H1 (cell line): ENCODE measurements at regions not wholly inside any gene's neighbourhood (a gene's known extent, or its start where the extent isn't known, plus 50 kb on each side); places are given as distances from the start of the nearest gene placed in this dataset.

Source experiments
- CTCF ChIA-PET: fragments of 300-600 bp; sonication (Branson Sonifier 250); formaldehyde crosslinking; loops from one replicate; lab custom pipeline; 2021; ENCODE audit not compliant: partially characterized antibody; lab: Charles Lee
- POLR2A ChIA-PET: fragments of 300-600 bp; sonication (Branson Sonifier 250); formaldehyde crosslinking; loops from one replicate; lab custom pipeline; 2021; ENCODE audit warnings: inconsistent platforms; ENCODE audit not compliant: partially characterized antibody; lab: Charles Lee
- DNase-seq, 2 experiments: peaks; one replicate each; pipeline versions ENCODE4 v3.0.0 to v3.0.0-alpha.2; 2010 to 2022; ENCODE audit warnings: low spot score in 2 of 2, low read depth in 1 of 2, mixed read lengths in 1 of 2
- FAIRE-seq: peaks from 2 replicates; lab custom pipeline; 2011; peaks lifted over from hg19 to GRCh38; lab: Jason Lieb, UNC
- H2AFZ ChIP-seq: 2 replicates; pipeline ENCODE4 v1.8.1; 2012; ENCODE audit warnings: low read length, inconsistent platforms
- H2AK5ac ChIP-seq: 2 replicates; pipeline ENCODE4 v1.6.1; 2013; ENCODE audit warnings: low read depth, low read length
- H2BK120ac ChIP-seq: replicated peaks from 2 replicates; pipeline ENCODE3; 2013; ENCODE audit warnings: low read depth, low read length, inconsistent platforms
- H2BK12ac ChIP-seq: 2 replicates; pipeline ENCODE4 v1.6.1; 2013; ENCODE audit warnings: low read depth, low read length
- H2BK15ac ChIP-seq: 2 replicates; pipeline ENCODE4 v1.6.1; 2013; ENCODE audit warnings: low read length
- H2BK20ac ChIP-seq: 2 replicates; pipeline ENCODE4 v1.6.1; 2013; ENCODE audit warnings: low read length
- H2BK5ac ChIP-seq: 2 replicates; pipeline ENCODE4 v1.6.1; 2013; ENCODE audit warnings: low read depth, low read length
- H3K14ac ChIP-seq: 2 replicates; pipeline ENCODE4 v1.6.1; 2013; ENCODE audit warnings: inconsistent platforms; ENCODE audit not compliant: insufficient read length
- H3K18ac ChIP-seq: 2 replicates; pipeline ENCODE4 v1.6.1; 2013; ENCODE audit warnings: low read length; ENCODE audit errors: extremely low read depth
- H3K23ac ChIP-seq: 2 replicates; pipeline ENCODE4 v1.6.1; 2013; ENCODE audit warnings: inconsistent platforms; ENCODE audit not compliant: insufficient read length
- H3K23me2 ChIP-seq: 2 replicates; pipeline ENCODE4 v1.6.1; 2013; ENCODE audit warnings: low read depth, low read length
- H3K27ac ChIP-seq: 2 replicates; pipeline ENCODE4 v1.6.1; 2011; ENCODE audit warnings: low read depth, low read length, inconsistent platforms
- H3K27me3 ChIP-seq, 4 experiments: replicated peaks in 1 of 4; 1 replicate in 1 of 4; 2 replicates in 3 of 4; pipeline versions ENCODE4 v1.6.1 to v1.8.1; 2011 to 2013; ENCODE audit warnings: low read length in 3 of 4, mild to moderate bottlenecking in 3 of 4, inconsistent platforms in 2 of 4, mixed read lengths in 2 of 4, moderate library complexity in 1 of 4; ENCODE audit not compliant: control insufficient read depth in 3 of 4, insufficient read depth in 3 of 4; ENCODE audit errors: extremely low read depth in 1 of 4
- H3K36me3 ChIP-seq, 4 experiments: 2 replicates each; pipeline versions ENCODE4 v1.6.1 to v1.8.1; 2011 to 2013; ENCODE audit warnings: mild to moderate bottlenecking in 4 of 4, low read length in 3 of 4, moderate library complexity in 2 of 4, control low read depth in 1 of 4, inconsistent platforms in 1 of 4; ENCODE audit not compliant: insufficient read depth in 4 of 4, control insufficient read depth in 2 of 4
- H3K4ac ChIP-seq: replicated peaks from 2 replicates; pipeline ENCODE3; 2013; ENCODE audit warnings: low read length, low read depth, mixed read lengths, inconsistent platforms; ENCODE audit not compliant: insufficient read length
- H3K4me1 ChIP-seq, 4 experiments: replicated peaks in 1 of 4; 1 replicate in 1 of 4; 2 replicates in 3 of 4; pipeline versions ENCODE4 v1.6.1 to v1.8.1; 2011 to 2013; ENCODE audit warnings: low read length in 3 of 4, inconsistent platforms in 2 of 4, mixed read lengths in 1 of 4; ENCODE audit not compliant: insufficient read depth in 4 of 4, control insufficient read depth in 3 of 4
- H3K4me2 ChIP-seq, 2 experiments: 2 replicates each; pipeline versions ENCODE4 v1.6.1 to v1.8.1; 2011 to 2013; ENCODE audit warnings: low read depth in 2 of 2, low read length in 2 of 2, control low read depth in 1 of 2, inconsistent platforms in 1 of 2, mild to moderate bottlenecking in 1 of 2; ENCODE audit not compliant: insufficient read depth in 1 of 2
- H3K4me3 ChIP-seq, 4 experiments: fragments of 200-600, 300-600 bp in 1 of 4; sonication (generic), shearing (Covaris generic), sonication (Bioruptor Twin) in 1 of 4; 2 replicates each; pipeline versions ENCODE4 v1.5.1 to v1.8.1; 2011 to 2016; ENCODE audit warnings: low read length in 4 of 4, low read depth in 3 of 4, control low read depth in 2 of 4, inconsistent platforms in 2 of 4, mild to moderate bottlenecking in 2 of 4, mixed read lengths in 1 of 4, moderate library complexity in 1 of 4; ENCODE audit not compliant: insufficient read depth in 2 of 4; ENCODE audit errors: extremely low read depth in 1 of 4
- H3K56ac ChIP-seq: replicated peaks from 2 replicates; pipeline ENCODE3; 2013; ENCODE audit warnings: low read depth, mild to moderate bottlenecking, mixed read lengths, low read length, inconsistent platforms; ENCODE audit not compliant: insufficient read length
- H3K79me1 ChIP-seq: 2 replicates; pipeline ENCODE4 v1.6.1; 2013; ENCODE audit warnings: low read depth, low read length, control low read depth
- H3K79me2 ChIP-seq, 2 experiments: 2 replicates each; pipeline versions ENCODE4 v1.6.1 to v1.8.1; 2012 to 2013; ENCODE audit warnings: low read length in 2 of 2, mild to moderate bottlenecking in 2 of 2, inconsistent platforms in 1 of 2; ENCODE audit not compliant: insufficient read depth in 2 of 2, control insufficient read depth in 1 of 2
- H3K9ac ChIP-seq, 4 experiments: replicated peaks in 1 of 4; 1 replicate in 1 of 4; 2 replicates in 3 of 4; pipeline versions ENCODE4 v1.6.1 to v1.8.1; 2011 to 2013; ENCODE audit warnings: low read depth in 3 of 4, low read length in 3 of 4, control low read depth in 2 of 4, mild to moderate bottlenecking in 2 of 4, moderate library complexity in 2 of 4, inconsistent platforms in 1 of 4; ENCODE audit errors: extremely low read depth in 1 of 4
- H3K9me3 ChIP-seq, 2 experiments: 2 replicates each; pipeline versions ENCODE4 v1.6.1 to v1.8.1; 2012 to 2013; ENCODE audit warnings: mild to moderate bottlenecking in 2 of 2, moderate library complexity in 2 of 2, control low read depth in 1 of 2, inconsistent platforms in 1 of 2, low read depth in 1 of 2, low read length in 1 of 2, mixed read lengths in 1 of 2; ENCODE audit not compliant: insufficient read depth in 2 of 2
- H4K20me1 ChIP-seq, 2 experiments: replicated peaks in 1 of 2; 2 replicates each; pipeline versions ENCODE3 to v1.8.1; 2011 to 2013; ENCODE audit warnings: inconsistent platforms in 2 of 2, low read length in 2 of 2, mild to moderate bottlenecking in 1 of 2; ENCODE audit not compliant: insufficient read depth in 2 of 2, control insufficient read depth in 1 of 2
- H4K5ac ChIP-seq: 2 replicates; pipeline ENCODE4 v1.6.1; 2013; ENCODE audit warnings: low read length, low read depth, mixed read lengths, inconsistent platforms; ENCODE audit not compliant: insufficient read length
- H4K8ac ChIP-seq: 2 replicates; pipeline ENCODE4 v1.8.0; 2013; ENCODE audit warnings: mild to moderate bottlenecking, moderate library complexity, low read length, inconsistent platforms; ENCODE audit not compliant: insufficient read depth; ENCODE audit errors: extremely low read depth
- H4K91ac ChIP-seq: replicated peaks from 2 replicates; pipeline ENCODE3; 2013; ENCODE audit warnings: low read length, mixed read lengths, inconsistent platforms; ENCODE audit not compliant: insufficient read length
- ASH2L ChIP-seq: fragments of 200-600, 300-600 bp; sonication (generic); IDR thresholded peaks from one replicate; pipeline ENCODE4 v1.7.1; 2017; ENCODE audit warnings: low read length
- EGR1 ChIP-seq: IDR thresholded peaks from 2 replicates; pipeline ENCODE4 v1.6.1; 2011; ENCODE audit warnings: low read depth, low read length, borderline replicate concordance
- RNF2 ChIP-seq: fragments of 200-900, 300-1000 bp; sonication (generic); IDR thresholded peaks from 2 replicates; pipeline ENCODE4 v1.7.1; 2016; ENCODE audit warnings: borderline replicate concordance, low read depth, mild to moderate bottlenecking, antibody characterized with exemption, low read length; ENCODE audit not compliant: poor library complexity, severe bottlenecking; ENCODE audit errors: missing control alignments
- SAP30 ChIP-seq: fragments of 300-600 bp; sonication (generic); IDR thresholded peaks from 2 replicates; pipeline ENCODE4 v1.7.1; 2012; ENCODE audit warnings: low read length, moderate library complexity, mild to moderate bottlenecking, inconsistent platforms; ENCODE audit not compliant: insufficient read depth, insufficient replicate concordance
- WGBS, 2 experiments: shearing (Covaris generic) in 1 of 2; methylation state at CpG; one replicate each; pipeline versions ENCODE4 v1.1.6 to v1.1.7; 2013 to 2015; ENCODE audit warnings: low lambda C conversion rate in 2 of 2, mixed read lengths in 2 of 2, inconsistent platforms in 1 of 2, low coverage in 1 of 2, missing lambda C conversion rate in 1 of 2; ENCODE audit not compliant: insufficient replicate concordance in 2 of 2, insufficient coverage in 1 of 2, insufficient read length in 1 of 2; ENCODE audit errors: extremely low coverage in 1 of 2, missing lambda C conversion rate in 1 of 2; 5-methylcytosine and 5-hydroxymethylcytosine counted together
- TF ChIP-seq, protein P1 (sequence below), 3 experiments: IDR thresholded peaks; 1 replicate in 2 of 3; 2 replicates in 1 of 3; pipeline versions ENCODE4 v1.5.1 to v1.6.1; 2011; ENCODE audit warnings: low read length in 3 of 3, mild to moderate bottlenecking in 3 of 3, inconsistent platforms in 2 of 3, low read depth in 1 of 3, moderate library complexity in 1 of 3; ENCODE audit not compliant: insufficient read depth in 1 of 3; ENCODE audit errors: control extremely low read depth in 1 of 3
- TF ChIP-seq, protein P2 (sequence below): IDR thresholded peaks from 2 replicates; pipeline ENCODE4 v1.6.1; 2012; ENCODE audit warnings: low read length, inconsistent platforms

DNA sequence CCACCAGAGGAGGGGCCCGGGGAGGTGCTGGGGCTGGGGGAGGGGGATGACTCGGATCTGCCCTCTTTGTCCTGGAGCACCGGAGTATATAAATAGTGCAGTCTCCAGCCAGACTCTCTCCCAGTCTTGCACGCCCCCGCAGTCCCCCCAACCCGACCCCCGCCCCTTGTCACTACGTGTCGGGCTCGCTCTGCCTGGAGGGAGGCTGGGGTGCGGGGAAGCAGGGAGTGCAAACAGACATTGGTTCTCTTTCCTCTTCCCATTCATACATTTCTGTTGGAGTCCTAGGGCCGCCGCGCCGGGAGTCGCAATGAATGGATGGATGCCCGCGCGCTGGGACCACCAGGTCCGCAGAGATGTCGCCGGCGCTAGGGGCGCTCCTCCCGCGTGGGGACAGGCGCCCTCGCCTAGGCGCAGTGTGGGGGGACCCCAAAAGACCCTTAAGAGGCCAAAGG is 179.3 kb downstream of the TBXT start:
- H2BK20ac ChIP-seq = no peak overlapping the region
- no peak overlapping the region for H2BK120ac ChIP-seq
- H3K27ac ChIP-seq = no peak overlapping the region
- CTCF ChIA-PET = interaction anchor here (0.9 to 2.9 kb wide), 5 partner anchors 15 to 109 kb away, joined by 3 to 10 read pairs (median 4); no protein-coding TSS in a partner anchor
- peaks cover 62 to 85% (median 82%) of the 10 kb centered on the region in 4 experiments for H3K27me3 ChIP-seq
- H4K8ac ChIP-seq = no peak overlapping the region
- peak; percentile 29 for TF ChIP-seq SAP30
- TF ChIP-seq, protein P1, sequence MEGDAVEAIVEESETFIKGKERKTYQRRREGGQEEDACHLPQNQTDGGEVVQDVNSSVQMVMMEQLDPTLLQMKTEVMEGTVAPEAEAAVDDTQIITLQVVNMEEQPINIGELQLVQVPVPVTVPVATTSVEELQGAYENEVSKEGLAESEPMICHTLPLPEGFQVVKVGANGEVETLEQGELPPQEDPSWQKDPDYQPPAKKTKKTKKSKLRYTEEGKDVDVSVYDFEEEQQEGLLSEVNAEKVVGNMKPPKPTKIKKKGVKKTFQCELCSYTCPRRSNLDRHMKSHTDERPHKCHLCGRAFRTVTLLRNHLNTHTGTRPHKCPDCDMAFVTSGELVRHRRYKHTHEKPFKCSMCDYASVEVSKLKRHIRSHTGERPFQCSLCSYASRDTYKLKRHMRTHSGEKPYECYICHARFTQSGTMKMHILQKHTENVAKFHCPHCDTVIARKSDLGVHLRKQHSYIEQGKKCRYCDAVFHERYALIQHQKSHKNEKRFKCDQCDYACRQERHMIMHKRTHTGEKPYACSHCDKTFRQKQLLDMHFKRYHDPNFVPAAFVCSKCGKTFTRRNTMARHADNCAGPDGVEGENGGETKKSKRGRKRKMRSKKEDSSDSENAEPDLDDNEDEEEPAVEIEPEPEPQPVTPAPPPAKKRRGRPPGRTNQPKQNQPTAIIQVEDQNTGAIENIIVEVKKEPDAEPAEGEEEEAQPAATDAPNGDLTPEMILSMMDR (IDR thresholded peaks at IDR 0.05; ENCODE audit: control extremely low read depth in 1 of 3, insufficient read depth in 1 of 3, low read depth in 1 of 3, low read length in 3 of 3) = peak in 1 of 3 experiments; percentile 4; a peak in 1 of 4 replicates
- TF ChIP-seq, protein P2, sequence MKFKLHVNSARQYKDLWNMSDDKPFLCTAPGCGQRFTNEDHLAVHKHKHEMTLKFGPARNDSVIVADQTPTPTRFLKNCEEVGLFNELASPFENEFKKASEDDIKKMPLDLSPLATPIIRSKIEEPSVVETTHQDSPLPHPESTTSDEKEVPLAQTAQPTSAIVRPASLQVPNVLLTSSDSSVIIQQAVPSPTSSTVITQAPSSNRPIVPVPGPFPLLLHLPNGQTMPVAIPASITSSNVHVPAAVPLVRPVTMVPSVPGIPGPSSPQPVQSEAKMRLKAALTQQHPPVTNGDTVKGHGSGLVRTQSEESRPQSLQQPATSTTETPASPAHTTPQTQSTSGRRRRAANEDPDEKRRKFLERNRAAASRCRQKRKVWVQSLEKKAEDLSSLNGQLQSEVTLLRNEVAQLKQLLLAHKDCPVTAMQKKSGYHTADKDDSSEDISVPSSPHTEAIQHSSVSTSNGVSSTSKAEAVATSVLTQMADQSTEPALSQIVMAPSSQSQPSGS = no peak
- peak; percentile 48 for TF ChIP-seq RNF2
- TF ChIP-seq EGR1 = peak; percentile 51
- no peak for TF ChIP-seq ASH2L
- TF ChIP-seq, all 59 proteins: peak for 4
- H4K20me1 ChIP-seq = peaks cover 0 to 13% of the 10 kb centered on the region in 2 experiments
- DNase-seq (peak in 1 of 2 experiments; percentile 78), FAIRE-seq (no peak)
- POLR2A ChIA-PET = no interaction called here
- no peak overlapping the region for H3K14ac ChIP-seq
- no peaks in the 10 kb centered on the region for H3K36me3 ChIP-seq
- no peak overlapping the region for H4K5ac ChIP-seq
- H3K56ac ChIP-seq = no peak overlapping the region
- H2AFZ ChIP-seq = 0 out of 2 replicates have a peak overlapping the region, but pooled peaks have one; percentile 14
- H3K9ac ChIP-seq = no peak overlapping the region
- no peak overlapping the region for H3K4ac ChIP-seq
- peaks cover 4 to 16% (median 11%) of the 10 kb centered on the region in 4 experiments for H3K4me1 ChIP-seq
- H3K79me2 ChIP-seq = no peaks in the 10 kb centered on the region
- H2BK15ac ChIP-seq = no peak overlapping the region
- peak overlapping the region; percentile 91 to 95 for H3K4me2 ChIP-seq
- H2AK5ac ChIP-seq = no peak overlapping the region
- H2BK5ac ChIP-seq = no peak overlapping the region
- H4K91ac ChIP-seq = no peak overlapping the region
- H2BK12ac ChIP-seq = no peak overlapping the region
- peak overlapping the region; percentile 40 to 62 (median 58); a peak in 7 of 8 replicates for H3K4me3 ChIP-seq
- 0 out of 2 replicates have a peak overlapping the region, but pooled peaks have one; percentile 19 for H3K18ac ChIP-seq
- no peak overlapping the region for H3K23ac ChIP-seq
- H3K9me3 ChIP-seq = no peaks in the 10 kb centered on the region
- peaks cover 24% of the 10 kb centered on the region for H3K23me2 ChIP-seq
- no peaks in the 10 kb centered on the region for H3K79me1 ChIP-seq
- WGBS, 2 experiments = 1% methylated on average over 18 of the region's 29 CpGs; no CpG with 5 or more reads in 1 of the 2 experiments
